ENCODE measurements at regions not wholly inside any gene's neighbourhood (a gene's known extent, or its start where the extent isn't known, plus 50 kb on each side); places are given as distances from the start of the nearest gene placed in this dataset.

DNA sequence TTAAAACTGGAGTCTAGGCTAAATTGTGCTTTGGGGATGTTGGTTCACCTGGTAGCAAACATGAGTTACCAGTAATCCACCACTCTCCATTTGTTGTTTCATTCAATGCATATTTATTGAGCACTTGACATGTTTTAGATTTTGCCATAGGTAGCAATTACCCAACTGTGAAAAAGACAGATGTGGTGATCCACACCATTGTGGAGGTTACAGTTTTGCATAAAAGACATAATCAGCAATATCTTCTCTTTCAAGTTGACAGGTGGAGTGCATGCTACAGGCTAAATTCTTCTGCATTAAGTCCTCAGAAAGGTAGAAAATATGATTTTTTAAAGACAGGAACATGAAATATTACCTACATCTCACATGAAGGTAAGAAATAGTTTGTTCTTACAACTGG is 143.0 kb upstream of the TSHZ2 start:
- no peak for TF ChIP-seq GABPA (IDR thresholded peaks at IDR 0.05 in 1 of 2, conservative IDR thresholded peaks at IDR 0.05 in 1 of 2)
- TF ChIP-seq, protein P1, sequence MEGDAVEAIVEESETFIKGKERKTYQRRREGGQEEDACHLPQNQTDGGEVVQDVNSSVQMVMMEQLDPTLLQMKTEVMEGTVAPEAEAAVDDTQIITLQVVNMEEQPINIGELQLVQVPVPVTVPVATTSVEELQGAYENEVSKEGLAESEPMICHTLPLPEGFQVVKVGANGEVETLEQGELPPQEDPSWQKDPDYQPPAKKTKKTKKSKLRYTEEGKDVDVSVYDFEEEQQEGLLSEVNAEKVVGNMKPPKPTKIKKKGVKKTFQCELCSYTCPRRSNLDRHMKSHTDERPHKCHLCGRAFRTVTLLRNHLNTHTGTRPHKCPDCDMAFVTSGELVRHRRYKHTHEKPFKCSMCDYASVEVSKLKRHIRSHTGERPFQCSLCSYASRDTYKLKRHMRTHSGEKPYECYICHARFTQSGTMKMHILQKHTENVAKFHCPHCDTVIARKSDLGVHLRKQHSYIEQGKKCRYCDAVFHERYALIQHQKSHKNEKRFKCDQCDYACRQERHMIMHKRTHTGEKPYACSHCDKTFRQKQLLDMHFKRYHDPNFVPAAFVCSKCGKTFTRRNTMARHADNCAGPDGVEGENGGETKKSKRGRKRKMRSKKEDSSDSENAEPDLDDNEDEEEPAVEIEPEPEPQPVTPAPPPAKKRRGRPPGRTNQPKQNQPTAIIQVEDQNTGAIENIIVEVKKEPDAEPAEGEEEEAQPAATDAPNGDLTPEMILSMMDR (IDR thresholded peaks at IDR 0.05; ENCODE audit: low read depth, low read length, missing input control), result no peak
- no peak for TF ChIP-seq RAD21 (IDR thresholded peaks at IDR 0.05)
- no peak for TF ChIP-seq EGR1 (IDR thresholded peaks at IDR 0.05; ENCODE audit: low read depth in 2 of 2)
- TF ChIP-seq, protein P2, sequence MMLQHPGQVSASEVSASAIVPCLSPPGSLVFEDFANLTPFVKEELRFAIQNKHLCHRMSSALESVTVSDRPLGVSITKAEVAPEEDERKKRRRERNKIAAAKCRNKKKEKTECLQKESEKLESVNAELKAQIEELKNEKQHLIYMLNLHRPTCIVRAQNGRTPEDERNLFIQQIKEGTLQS (IDR thresholded peaks at IDR 0.05), result no peak
- no peak for TF ChIP-seq FOXA2 (IDR thresholded peaks at IDR 0.05)
- TF ChIP-seq YY1 (IDR thresholded peaks at IDR 0.05), result no peak
- TF ChIP-seq, protein P3, sequence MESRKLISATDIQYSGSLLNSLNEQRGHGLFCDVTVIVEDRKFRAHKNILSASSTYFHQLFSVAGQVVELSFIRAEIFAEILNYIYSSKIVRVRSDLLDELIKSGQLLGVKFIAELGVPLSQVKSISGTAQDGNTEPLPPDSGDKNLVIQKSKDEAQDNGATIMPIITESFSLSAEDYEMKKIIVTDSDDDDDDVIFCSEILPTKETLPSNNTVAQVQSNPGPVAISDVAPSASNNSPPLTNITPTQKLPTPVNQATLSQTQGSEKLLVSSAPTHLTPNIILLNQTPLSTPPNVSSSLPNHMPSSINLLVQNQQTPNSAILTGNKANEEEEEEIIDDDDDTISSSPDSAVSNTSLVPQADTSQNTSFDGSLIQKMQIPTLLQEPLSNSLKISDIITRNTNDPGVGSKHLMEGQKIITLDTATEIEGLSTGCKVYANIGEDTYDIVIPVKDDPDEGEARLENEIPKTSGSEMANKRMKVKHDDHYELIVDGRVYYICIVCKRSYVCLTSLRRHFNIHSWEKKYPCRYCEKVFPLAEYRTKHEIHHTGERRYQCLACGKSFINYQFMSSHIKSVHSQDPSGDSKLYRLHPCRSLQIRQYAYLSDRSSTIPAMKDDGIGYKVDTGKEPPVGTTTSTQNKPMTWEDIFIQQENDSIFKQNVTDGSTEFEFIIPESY (IDR thresholded peaks at IDR 0.05), result no peak
- TF ChIP-seq, protein P4, sequence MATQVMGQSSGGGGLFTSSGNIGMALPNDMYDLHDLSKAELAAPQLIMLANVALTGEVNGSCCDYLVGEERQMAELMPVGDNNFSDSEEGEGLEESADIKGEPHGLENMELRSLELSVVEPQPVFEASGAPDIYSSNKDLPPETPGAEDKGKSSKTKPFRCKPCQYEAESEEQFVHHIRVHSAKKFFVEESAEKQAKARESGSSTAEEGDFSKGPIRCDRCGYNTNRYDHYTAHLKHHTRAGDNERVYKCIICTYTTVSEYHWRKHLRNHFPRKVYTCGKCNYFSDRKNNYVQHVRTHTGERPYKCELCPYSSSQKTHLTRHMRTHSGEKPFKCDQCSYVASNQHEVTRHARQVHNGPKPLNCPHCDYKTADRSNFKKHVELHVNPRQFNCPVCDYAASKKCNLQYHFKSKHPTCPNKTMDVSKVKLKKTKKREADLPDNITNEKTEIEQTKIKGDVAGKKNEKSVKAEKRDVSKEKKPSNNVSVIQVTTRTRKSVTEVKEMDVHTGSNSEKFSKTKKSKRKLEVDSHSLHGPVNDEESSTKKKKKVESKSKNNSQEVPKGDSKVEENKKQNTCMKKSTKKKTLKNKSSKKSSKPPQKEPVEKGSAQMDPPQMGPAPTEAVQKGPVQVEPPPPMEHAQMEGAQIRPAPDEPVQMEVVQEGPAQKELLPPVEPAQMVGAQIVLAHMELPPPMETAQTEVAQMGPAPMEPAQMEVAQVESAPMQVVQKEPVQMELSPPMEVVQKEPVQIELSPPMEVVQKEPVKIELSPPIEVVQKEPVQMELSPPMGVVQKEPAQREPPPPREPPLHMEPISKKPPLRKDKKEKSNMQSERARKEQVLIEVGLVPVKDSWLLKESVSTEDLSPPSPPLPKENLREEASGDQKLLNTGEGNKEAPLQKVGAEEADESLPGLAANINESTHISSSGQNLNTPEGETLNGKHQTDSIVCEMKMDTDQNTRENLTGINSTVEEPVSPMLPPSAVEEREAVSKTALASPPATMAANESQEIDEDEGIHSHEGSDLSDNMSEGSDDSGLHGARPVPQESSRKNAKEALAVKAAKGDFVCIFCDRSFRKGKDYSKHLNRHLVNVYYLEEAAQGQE (IDR thresholded peaks at IDR 0.05), result no peak
- no peak for TF ChIP-seq NR2F2 (IDR thresholded peaks at IDR 0.05)
- TF ChIP-seq FOXA1 (IDR thresholded peaks at IDR 0.05), result no peak
- TF ChIP-seq, protein P5, sequence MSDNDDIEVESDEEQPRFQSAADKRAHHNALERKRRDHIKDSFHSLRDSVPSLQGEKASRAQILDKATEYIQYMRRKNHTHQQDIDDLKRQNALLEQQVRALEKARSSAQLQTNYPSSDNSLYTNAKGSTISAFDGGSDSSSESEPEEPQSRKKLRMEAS (IDR thresholded peaks at IDR 0.05), result no peak
- no peak for TF ChIP-seq TAF1 (conservative IDR thresholded peaks at IDR 0.05)
- TF ChIP-seq HNF4G (IDR thresholded peaks at IDR 0.05), result no peak
- TF ChIP-seq HNF4A (conservative IDR thresholded peaks at IDR 0.05), result no peak
- TF ChIP-seq JUND (IDR thresholded peaks at IDR 0.05), result no peak
- TF ChIP-seq SP1 (IDR thresholded peaks at IDR 0.05), result no peak
- TF ChIP-seq RXRA (IDR thresholded peaks at IDR 0.05), result no peak
- Histone ChIP-seq H3K27ac (ENCODE audit: low read depth in 1 of 2, low read length in 2 of 2) (no peak overlapping the region), H3K4me3 (ENCODE audit: low read depth in 1 of 3, low read length in 3 of 3) (no peak overlapping the region), H3K4me1 (ENCODE audit: control insufficient read depth in 4 of 4, insufficient read depth in 4 of 4, low read length in 3 of 4) (peaks cover 0 to 8% (median 0%) of the 10 kb centered on the region in 4 donors), H3K27me3 (ENCODE audit: control insufficient read depth in 4 of 4, insufficient read depth in 4 of 4, low read length in 3 of 4) (no peaks in the 10 kb centered on the region), H3K36me3 (ENCODE audit: control insufficient read depth in 4 of 4, insufficient read depth in 3 of 4, low read depth in 1 of 4, low read length in 3 of 4) (no peaks in the 10 kb centered on the region), H3K9me3 (ENCODE audit: control insufficient read depth in 4 of 4, low read length in 3 of 4) (peaks cover 0 to 2% (median 0%) of the 10 kb centered on the region in 4 donors), H3K9ac (ENCODE audit: low read depth in 1 of 2, low read length in 2 of 2) (no peak overlapping the region)
- no peak for DNase-seq (ENCODE audit: low spot score)
